ENCODE measurements at regions not wholly inside any gene's neighbourhood (a gene's known extent, or its start where the extent isn't known, plus 50 kb on each side); places are given as distances from the start of the nearest gene placed in this dataset.
"Not testable (repeated sequence)": the region's sequence is repeated elsewhere in the genome, so short reads cannot be mapped to it uniquely, and the experiment has no call there.

GRCh38 chr17:77805970-77806369 is 152.5 kb upstream of the TNRC6C start:
- DNase-seq (ENCODE audit: low read depth, low spot score), result not testable (repeated sequence)

DNA sequence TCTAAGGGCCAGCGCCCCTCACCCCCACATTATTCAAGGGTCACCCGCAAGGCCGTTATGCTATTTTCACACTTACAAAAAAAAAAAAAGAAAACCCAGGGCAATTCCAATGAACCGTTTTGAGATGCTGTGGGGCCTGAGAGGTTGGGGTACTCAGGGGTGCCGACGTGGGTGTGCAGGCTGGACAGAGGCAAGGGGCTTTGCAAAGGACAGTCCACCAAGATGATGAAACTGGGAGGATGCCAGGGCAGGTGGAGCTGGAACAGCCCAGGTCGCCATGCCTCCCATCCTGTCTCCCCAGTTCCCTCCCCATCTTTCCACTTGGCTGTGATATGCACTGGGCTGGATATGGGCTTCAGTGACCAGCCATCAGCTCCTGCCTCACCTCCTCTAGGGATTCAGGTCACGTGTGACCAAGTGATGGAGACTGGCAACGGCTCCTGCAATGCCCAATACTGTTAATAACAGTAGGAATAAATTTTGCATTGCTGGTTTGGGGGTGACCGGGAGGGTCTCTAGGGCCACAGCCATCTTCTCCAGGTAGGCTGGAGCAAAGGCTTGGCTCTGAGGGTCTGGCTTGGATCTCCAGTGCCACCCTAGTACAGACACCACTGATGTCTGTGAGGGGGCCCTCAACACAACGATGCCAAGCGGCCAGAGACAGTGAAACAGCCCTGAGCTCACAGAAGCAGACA is 151.3 kb upstream of the TNRC6C start:
- DNase-seq (ENCODE audit: low read depth, low spot score), result no peak

- no peak for DNase-seq (ENCODE audit: low read depth, low spot score)
These were observed 150.6 kb upstream of the TNRC6C start for GRCh38 chr17:77807746-77808441.

- DNase-seq (ENCODE audit: low read depth, low spot score), result no peak
These were observed 149.6 kb upstream of the TNRC6C start for GRCh38 chr17:77808686-77809425.

DNA sequence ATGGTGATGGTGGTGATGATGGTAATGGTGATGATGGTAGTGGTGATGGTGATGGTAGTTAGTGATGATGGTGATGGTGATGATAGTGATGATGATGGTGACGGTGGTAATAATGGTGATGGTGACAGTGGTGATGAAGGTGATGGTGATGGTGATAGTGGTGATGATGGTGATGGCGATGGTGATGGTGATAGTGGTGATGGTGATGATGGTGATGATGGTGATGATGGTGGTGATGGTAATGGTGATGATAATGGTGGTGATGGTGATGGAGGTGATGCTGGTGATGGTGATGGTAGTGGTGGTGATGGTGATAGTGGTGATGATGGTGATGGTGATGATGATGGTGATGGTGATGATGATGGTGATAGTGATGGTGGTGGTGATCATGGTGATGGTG is 148.7 kb upstream of the TNRC6C start:
- no peak for DNase-seq (ENCODE audit: low read depth, low spot score)

- DNase-seq (ENCODE audit: low read depth, low spot score), result peak; percentile 56
These were observed 148.0 kb upstream of the TNRC6C start for GRCh38 chr17:77810536-77810935.

DNA sequence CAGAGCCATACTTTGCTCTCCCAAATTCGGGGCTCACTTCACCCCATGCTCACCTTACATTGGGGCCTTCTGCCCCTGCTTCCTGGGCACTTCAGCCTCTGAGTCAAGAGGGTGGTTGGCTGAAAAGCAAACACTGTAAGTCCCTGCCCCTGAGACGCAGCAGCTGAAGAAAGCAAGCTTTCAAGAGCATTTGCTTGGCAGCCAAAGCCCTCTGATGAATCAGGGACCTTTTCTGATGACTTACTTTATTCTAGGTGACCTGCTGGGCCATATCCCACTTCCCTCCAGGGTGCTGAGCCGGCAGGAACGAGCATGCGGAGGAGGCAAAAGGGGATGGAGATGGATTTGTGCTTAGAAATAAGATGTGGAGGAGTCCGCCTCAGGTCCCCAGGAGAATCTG is 147.0 kb upstream of the TNRC6C start:
- no peak for DNase-seq (ENCODE audit: low read depth, low spot score)

DNA sequence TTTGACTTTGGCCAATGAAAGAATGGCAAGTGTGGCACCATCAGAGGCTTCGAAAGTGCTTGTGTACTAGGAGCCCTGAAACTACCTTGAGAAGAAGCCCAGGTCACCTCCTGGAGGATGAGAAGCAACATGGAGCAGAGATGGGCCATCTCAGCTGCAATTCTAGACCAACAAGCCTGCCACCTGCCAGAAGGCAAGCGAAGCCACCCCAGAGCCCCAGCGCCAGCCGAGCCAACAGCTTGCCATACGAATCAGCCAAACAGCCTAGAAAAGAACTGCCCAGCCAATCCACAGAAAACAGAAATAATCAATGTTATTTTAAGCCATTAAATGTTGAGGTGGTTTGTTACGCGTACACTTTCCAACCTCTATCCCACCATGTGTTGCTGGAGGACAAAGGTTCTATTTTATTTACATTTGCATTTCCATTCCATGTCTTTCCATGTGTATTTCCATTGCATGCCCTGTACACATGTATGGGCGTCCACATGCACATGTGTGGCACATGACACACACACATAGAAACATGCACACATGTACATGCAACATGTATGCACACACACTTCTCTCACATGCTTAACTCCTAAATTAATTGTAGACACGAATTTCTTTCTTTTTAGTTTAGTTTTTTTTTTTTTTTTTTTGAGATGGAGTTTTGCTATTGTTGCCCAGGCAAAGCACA is 144.3 kb upstream of the TNRC6C start:
- no peak for DNase-seq (ENCODE audit: low read depth, low spot score)

GRCh38 chr17:77815127-77815905 is 143.2 kb upstream of the TNRC6C start:
- no peak for DNase-seq (ENCODE audit: low read depth, low spot score)

DNA sequence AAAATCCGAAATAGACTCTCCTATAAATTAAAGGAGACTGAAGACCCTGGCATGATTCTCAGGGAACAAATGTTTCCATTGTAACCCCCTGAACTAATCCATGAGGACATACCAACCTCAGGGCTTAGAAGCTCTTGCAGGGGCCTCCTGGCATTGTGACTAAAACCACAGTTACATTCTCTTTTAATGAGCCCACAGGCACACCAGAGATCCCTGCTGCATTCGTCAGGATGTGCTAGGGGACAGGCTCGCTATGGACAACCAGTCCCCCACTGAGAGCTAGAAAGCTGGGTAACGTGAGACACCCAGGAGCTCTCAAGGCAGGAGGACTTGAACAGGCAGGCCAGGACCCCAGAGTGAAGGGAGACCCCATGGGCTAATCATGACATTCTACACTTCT is 140.6 kb upstream of the TNRC6C start:
- no peak for DNase-seq (ENCODE audit: low read depth, low spot score)

- DNase-seq (ENCODE audit: low read depth, low spot score), result no peak
These were observed 139.0 kb upstream of the TNRC6C start for GRCh38 chr17:77819497-77819896.

GRCh38 chr17:77821114-77821513 is 137.4 kb upstream of the TNRC6C start:
- DNase-seq (ENCODE audit: low read depth, low spot score), result peak; percentile 42

DNA sequence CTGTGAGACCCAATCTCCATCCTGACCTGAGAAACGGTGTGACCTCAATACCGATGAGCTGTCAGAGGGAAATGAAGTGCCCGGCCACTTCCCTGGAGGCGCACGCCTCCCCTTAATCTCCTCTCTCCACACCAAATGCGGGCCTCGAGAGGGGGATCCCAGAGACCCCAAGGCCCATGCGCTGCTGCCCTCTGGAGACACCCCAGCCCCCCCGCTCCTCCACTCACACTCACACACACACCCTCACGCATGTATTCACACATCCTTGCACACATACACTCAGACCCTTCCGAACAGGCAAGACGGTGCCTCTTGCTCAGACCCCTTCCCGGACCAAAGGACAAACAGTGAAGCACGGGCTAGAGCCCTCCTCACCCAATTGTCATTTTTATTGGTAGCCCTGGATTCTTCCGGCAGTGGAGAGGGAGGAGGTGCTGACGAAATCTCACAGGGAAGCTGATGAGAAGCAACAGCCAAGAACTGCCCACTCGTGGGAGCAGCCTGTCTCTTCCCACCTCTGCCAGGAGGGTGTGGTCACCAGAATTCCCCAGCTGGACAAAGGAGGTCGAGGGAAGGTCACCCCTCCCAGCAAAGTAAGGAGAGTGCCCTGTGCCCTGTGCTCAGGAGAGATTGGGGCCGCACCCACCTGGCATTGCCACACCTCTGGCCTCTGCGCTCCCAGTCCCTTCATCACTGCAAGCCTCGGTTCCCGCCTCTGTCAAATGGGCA is 136.0 kb upstream of the TNRC6C start:
- no peak for DNase-seq (ENCODE audit: low read depth, low spot score)

- DNase-seq (ENCODE audit: low read depth, low spot score), result no peak
These were observed 134.3 kb upstream of the TNRC6C start for GRCh38 chr17:77824102-77824779.

DNA sequence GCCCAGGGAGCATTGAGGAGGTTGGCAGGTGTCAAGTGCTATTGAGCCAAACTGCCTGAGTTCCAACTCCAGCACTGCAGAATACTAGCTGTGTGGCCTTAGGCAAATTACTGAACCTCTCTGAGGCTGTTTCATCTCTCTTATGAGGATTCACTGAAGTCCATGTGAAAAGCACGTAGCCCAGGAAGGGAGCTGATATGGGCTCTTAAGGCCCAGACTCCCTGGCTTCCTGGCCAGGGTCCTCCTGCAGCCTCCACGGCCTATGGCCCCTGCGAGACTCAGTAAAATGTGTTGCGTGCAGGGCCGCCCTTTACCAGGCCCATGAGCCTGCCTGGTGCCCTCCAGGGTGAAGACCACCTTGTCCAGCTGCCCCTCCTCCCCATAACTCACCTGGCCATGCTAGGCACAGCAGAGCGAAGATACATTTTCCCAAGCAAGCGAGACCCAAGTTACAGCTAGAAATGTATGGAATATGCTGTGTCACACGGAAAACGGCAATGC is 133.7 kb upstream of the TNRC6C start:
- DNase-seq (ENCODE audit: low read depth, low spot score), result no peak

- no peak for DNase-seq (ENCODE audit: low read depth, low spot score)
These were observed 132.9 kb upstream of the TNRC6C start for GRCh38 chr17:77825621-77826020.

DNA sequence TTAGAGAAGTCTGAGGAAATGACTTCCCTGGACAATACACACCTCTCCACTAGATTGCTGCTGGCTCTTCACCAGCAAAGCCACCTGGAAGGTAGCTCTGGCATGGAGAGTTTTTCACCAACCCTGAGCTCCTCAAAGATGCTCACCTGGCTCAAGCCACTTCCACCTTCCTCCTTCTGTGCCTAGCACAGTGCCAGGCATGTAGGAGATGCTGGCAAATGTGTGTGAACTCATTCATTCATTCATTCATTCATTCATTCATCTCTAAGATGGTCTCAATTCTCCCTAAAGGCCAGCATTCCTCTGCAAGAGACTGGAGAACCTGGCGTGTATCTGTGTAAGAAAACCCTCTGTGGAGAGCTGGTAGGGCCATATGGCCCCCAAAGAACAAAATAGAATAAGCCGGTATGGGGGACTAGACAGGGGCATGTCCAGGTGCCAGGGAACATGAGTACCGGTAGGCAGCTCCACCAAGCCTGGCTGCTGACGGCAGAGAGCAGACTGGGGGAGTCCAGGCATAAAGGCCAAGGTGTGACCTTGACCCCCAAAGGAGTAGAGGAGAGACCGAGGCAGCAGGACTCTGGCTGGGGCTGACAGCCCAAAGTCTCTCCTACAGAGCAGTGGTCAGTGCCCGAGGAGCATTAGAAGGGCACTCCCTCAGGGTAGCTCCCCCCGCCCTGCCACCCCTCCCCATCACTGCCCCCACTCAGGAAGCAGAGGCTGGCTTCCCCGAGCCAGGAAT is 132.2 kb upstream of the TNRC6C start:
- no peak for DNase-seq (ENCODE audit: low read depth, low spot score)

GRCh38 chr17:77827039-77827438 is 131.5 kb upstream of the TNRC6C start:
- DNase-seq (ENCODE audit: low read depth, low spot score), result no peak

- DNase-seq (ENCODE audit: low read depth, low spot score), result no peak
These were observed 131.0 kb upstream of the TNRC6C start for GRCh38 chr17:77827511-77827910.

Data from ELF-1 (cell line).